GM12891 (cell line): ENCODE measurements at regions not wholly inside any gene's neighbourhood (a gene's known extent, or its start where the extent isn't known, plus 50 kb on each side); places are given as distances from the start of the nearest gene placed in this dataset.

ENCODE experiments used
- POLR2A ChIP-seq: IDR thresholded peaks from 2 replicates; pipeline ENCODE4 v1.6.1; 2011; ENCODE audit warnings: low read depth, low read length, control low read depth
- POLR2AphosphoS5 ChIP-seq: IDR thresholded peaks from 2 replicates; pipeline ENCODE4 v1.6.1; 2011; ENCODE audit warnings: low read depth, low read length, control low read depth
- TAF1 ChIP-seq: IDR thresholded peaks from 2 replicates; pipeline ENCODE4 v1.6.1; 2011; ENCODE audit warnings: low read depth, low read length, control low read depth

DNA sequence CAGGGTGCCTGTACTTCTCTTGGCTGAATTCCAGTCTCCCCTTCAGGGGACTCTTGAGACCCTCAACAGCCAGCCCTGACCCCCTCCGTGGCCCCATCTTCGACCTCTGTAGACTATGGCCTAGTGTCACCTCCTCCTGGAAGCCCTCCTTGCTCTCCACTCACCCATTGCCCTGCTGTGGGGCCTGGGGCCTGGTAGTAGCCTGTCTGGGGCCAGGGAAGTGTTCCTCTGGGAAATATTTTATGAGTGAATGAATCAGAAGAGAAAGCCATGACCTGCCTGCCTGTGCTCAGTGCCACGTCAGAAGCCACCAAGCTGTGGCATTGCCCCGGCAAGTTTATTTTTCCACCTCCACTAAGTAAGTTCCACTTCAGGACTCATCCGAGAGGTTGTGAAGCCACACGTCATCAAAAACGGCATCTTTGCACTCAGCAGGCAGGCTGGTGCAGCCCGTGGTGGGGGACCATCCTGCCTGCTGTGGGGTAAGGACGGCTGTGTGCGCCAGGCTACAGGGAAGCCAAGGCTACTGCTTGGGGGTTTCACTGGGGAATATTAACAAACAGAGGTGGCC is 59.6 kb upstream of the PPARA start:
- TF ChIP-seq POLR2A, result no peak
- TF ChIP-seq POLR2AphosphoS5, result no peak
- no peak for TF ChIP-seq TAF1
